HTR-8/SVneo (cell line): ENCODE measurements at regions not wholly inside any gene's neighbourhood (a gene's known extent, or its start where the extent isn't known, plus 50 kb on each side); places are given as distances from the start of the nearest gene placed in this dataset.
A peak's percentile ranks its signal among the peaks of the same experiment; 100 is the strongest.
"Not testable (repeated sequence)": the region's sequence is repeated elsewhere in the genome, so short reads cannot be mapped to it uniquely, and the experiment has no call there.

Source experiments
- DNase-seq: peaks from one replicate; pipeline ENCODE4 v3.0.0; 2011; ENCODE audit warnings: low spot score, mixed read lengths; ENCODE audit not compliant: insufficient read length
- FAIRE-seq: peaks from 2 replicates; lab custom pipeline; 2011; peaks lifted over from hg19 to GRCh38; lab: Jason Lieb, UNC

- DNase-seq, FAIRE-seq: not testable (repeated sequence)
Observed at GRCh38 chr7:1620176-1620575, 49.9 kb upstream of the ELFN1 start.

- FAIRE-seq (peak; percentile 100), DNase-seq (no peak)
Observed at GRCh38 chr7:1619152-1620079, 49.6 kb upstream of the PSMG3 start.
